H9 (cell line): ENCODE measurements at regions not wholly inside any gene's neighbourhood (a gene's known extent, or its start where the extent isn't known, plus 50 kb on each side); places are given as distances from the start of the nearest gene placed in this dataset.

Source experiments
- DNase-seq: peaks from one replicate; pipeline ENCODE4 v3.0.0-alpha.2; 2017
- H2AFZ ChIP-seq: one replicate; pipeline ENCODE4 v1.6.1; 2013; ENCODE audit warnings: mild to moderate bottlenecking, low read length, control low read depth, moderate library complexity
- H2AK5ac ChIP-seq: 2 replicates; pipeline ENCODE4 v1.6.1; 2013; ENCODE audit warnings: low read length, control low read depth, mixed read lengths; ENCODE audit not compliant: insufficient read length
- H2BK120ac ChIP-seq: one replicate; pipeline ENCODE4 v1.6.1; 2013; ENCODE audit warnings: low read depth, mild to moderate bottlenecking, low read length, control low read depth, inconsistent platforms; ENCODE audit not compliant: poor library complexity, severe bottlenecking
- H2BK12ac ChIP-seq: 2 replicates; pipeline ENCODE4 v1.6.1; 2013; ENCODE audit warnings: low read length, control low read depth, mixed read lengths, low read depth; ENCODE audit not compliant: insufficient read length
- H2BK15ac ChIP-seq: 2 replicates; pipeline ENCODE4 v1.6.1; 2013; ENCODE audit warnings: low read depth, low read length, control low read depth
- H2BK20ac ChIP-seq: one replicate; pipeline ENCODE4 v1.6.1; 2013; ENCODE audit warnings: low read depth, mild to moderate bottlenecking, low read length, control low read depth, inconsistent platforms; ENCODE audit not compliant: poor library complexity, severe bottlenecking
- H2BK5ac ChIP-seq: 2 replicates; pipeline ENCODE4 v1.6.1; 2013; ENCODE audit warnings: low read length, control low read depth, mixed read lengths; ENCODE audit not compliant: insufficient read length
- H3K14ac ChIP-seq: 2 replicates; pipeline ENCODE4 v1.6.1; 2013; ENCODE audit warnings: low read length, control low read depth; ENCODE audit not compliant: insufficient read depth
- H3K18ac ChIP-seq: 2 replicates; pipeline ENCODE4 v1.6.1; 2013; ENCODE audit warnings: low read depth, mild to moderate bottlenecking, mixed read lengths, low read length, control low read depth; ENCODE audit not compliant: insufficient read length
- H3K23ac ChIP-seq: 2 replicates; pipeline ENCODE4 v1.6.1; 2013; ENCODE audit warnings: low read length, control low read depth, mixed read lengths, low read depth; ENCODE audit not compliant: insufficient read length
- H3K23me2 ChIP-seq: 2 replicates; pipeline ENCODE4 v1.6.1; 2013; ENCODE audit warnings: low read depth, mild to moderate bottlenecking, mixed read lengths, low read length, control low read depth; ENCODE audit not compliant: insufficient read length, poor library complexity, severe bottlenecking
- H3K27ac ChIP-seq: 2 replicates; pipeline ENCODE4 v1.5.1; 2013; ENCODE audit warnings: low read length, control low read depth, mixed read lengths, low read depth; ENCODE audit not compliant: insufficient read length
- H3K27me3 ChIP-seq: 2 replicates; pipeline ENCODE4 v1.6.1; 2013; ENCODE audit warnings: low read length, control low read depth, inconsistent platforms; ENCODE audit not compliant: insufficient read depth
- H3K4ac ChIP-seq: 2 replicates; pipeline ENCODE4 v1.6.1; 2013; ENCODE audit warnings: low read depth, mild to moderate bottlenecking, control low read depth, inconsistent platforms, low read length, moderate library complexity
- H3K4me1 ChIP-seq: 2 replicates; pipeline ENCODE4 v1.6.1; 2013; ENCODE audit warnings: low read length, control low read depth, inconsistent platforms; ENCODE audit not compliant: insufficient read depth
- H3K4me2 ChIP-seq: 2 replicates; pipeline ENCODE4 v1.6.1; 2013; ENCODE audit warnings: low read length, control low read depth, mixed read lengths; ENCODE audit not compliant: insufficient read length, insufficient read depth
- H3K56ac ChIP-seq: 2 replicates; pipeline ENCODE4 v1.6.1; 2013; ENCODE audit warnings: low read depth, mild to moderate bottlenecking, mixed read lengths, low read length, control low read depth; ENCODE audit not compliant: insufficient read length
- H3K79me1 ChIP-seq: 2 replicates; pipeline ENCODE4 v1.6.1; 2013; ENCODE audit warnings: low read depth, mild to moderate bottlenecking, moderate library complexity, low read length, control low read depth, inconsistent platforms; ENCODE audit not compliant: insufficient read depth, poor library complexity, severe bottlenecking
- H3K79me2 ChIP-seq: 2 replicates; pipeline ENCODE4 v1.6.1; 2013; ENCODE audit warnings: low read length, control low read depth, inconsistent platforms; ENCODE audit not compliant: insufficient read depth
- H3K9ac ChIP-seq: 2 replicates; pipeline ENCODE4 v1.6.1; 2013; ENCODE audit warnings: low read length, control low read depth, mixed read lengths; ENCODE audit not compliant: insufficient read length; ENCODE audit errors: extremely low read depth
- H3K9me3 ChIP-seq: one replicate; pipeline ENCODE4 v1.6.1; 2013; ENCODE audit warnings: low read depth, low read length, inconsistent platforms; ENCODE audit not compliant: control insufficient read depth
- H3T11ph ChIP-seq: one replicate; pipeline ENCODE4 v1.6.1; 2013; ENCODE audit warnings: mild to moderate bottlenecking, low read length, control low read depth, inconsistent platforms
- H4K20me1 ChIP-seq: one replicate; pipeline ENCODE4 v1.6.1; 2013; ENCODE audit not compliant: control insufficient read depth, insufficient read length, insufficient read depth
- H4K5ac ChIP-seq: 2 replicates; pipeline ENCODE4 v1.6.1; 2013; ENCODE audit warnings: low read depth, mild to moderate bottlenecking, mixed read lengths, low read length, control low read depth; ENCODE audit not compliant: insufficient read length
- H4K8ac ChIP-seq: replicated peaks from 2 replicates; pipeline ENCODE4 v1.6.1; 2013; ENCODE audit warnings: low read length, control low read depth, mixed read lengths, low read depth; ENCODE audit not compliant: insufficient read length
- H4K91ac ChIP-seq: 2 replicates; pipeline ENCODE4 v1.6.1; 2013; ENCODE audit warnings: low read depth, mild to moderate bottlenecking, moderate library complexity, mixed read lengths, low read length, control low read depth; ENCODE audit not compliant: insufficient read length
- H3K27ac Mint-ChIP-seq, 3 experiments: 2 replicates in 2 of 3; 3 replicates in 1 of 3; pipeline ENCODE4 v1.8.0; 2020 to 2021; ENCODE audit warnings: mixed read lengths in 3 of 3, mild to moderate bottlenecking in 1 of 3, moderate library complexity in 1 of 3
- H3K27me3 Mint-ChIP-seq: 2 replicates; pipeline ENCODE4 v1.8.0; 2021; ENCODE audit warnings: low read depth, mild to moderate bottlenecking, moderate library complexity, mixed read lengths
- H3K36me3 Mint-ChIP-seq, 3 experiments: 2 replicates in 2 of 3; 3 replicates in 1 of 3; pipeline ENCODE4 v1.8.0; 2020 to 2021; ENCODE audit warnings: low read depth in 3 of 3, mixed read lengths in 3 of 3; ENCODE audit not compliant: insufficient read depth in 1 of 3
- H3K4me1 Mint-ChIP-seq, 2 experiments: 2 replicates each; pipeline ENCODE4 v1.8.0; 2020; ENCODE audit warnings: mixed read lengths in 2 of 2
- H3K4me3 Mint-ChIP-seq, 2 experiments: 2 replicates in 1 of 2; 3 replicates in 1 of 2; pipeline ENCODE4 v1.8.0; 2020 to 2021; ENCODE audit warnings: mild to moderate bottlenecking in 2 of 2, mixed read lengths in 2 of 2, moderate library complexity in 1 of 2
- H3K9me3 Mint-ChIP-seq, 2 experiments: 2 replicates in 1 of 2; 3 replicates in 1 of 2; pipeline ENCODE4 v1.8.0; 2020; ENCODE audit warnings: mild to moderate bottlenecking in 2 of 2, mixed read lengths in 2 of 2, moderate library complexity in 1 of 2
- CTCF ChIP-seq: fragments of 200-600 bp; sonication (generic); conservative IDR thresholded peaks from 3 replicates; pipeline ENCODE4 v1.8.0; 2021; ENCODE audit warnings: antibody characterized with exemption, mild to moderate bottlenecking

- Histone ChIP-seq H4K20me1 (no peaks in the 10 kb centered on the region), H2BK20ac (no peak overlapping the region), H3K4ac (no peak overlapping the region), H3K79me1 (no peaks in the 10 kb centered on the region), H2BK12ac (no peak overlapping the region), H3K27ac (no peak overlapping the region), H4K91ac (no peak overlapping the region), H4K8ac (no peak overlapping the region), H3K9me3 (no peaks in the 10 kb centered on the region), H2BK120ac (no peak overlapping the region), H3K23ac (no peak overlapping the region), H3K14ac (no peak overlapping the region), H3K18ac (no peak overlapping the region), H3T11ph (no peak overlapping the region), H3K56ac (no peak overlapping the region), H3K23me2 (no peaks in the 10 kb centered on the region), H4K5ac (no peak overlapping the region), H2AK5ac (no peak overlapping the region), H3K27me3 (no peaks in the 10 kb centered on the region), H3K4me1 (no peaks in the 10 kb centered on the region), H3K4me2 (no peak overlapping the region), H3K79me2 (no peaks in the 10 kb centered on the region), H3K9ac (no peak overlapping the region), H2BK15ac (no peak overlapping the region), H2BK5ac (no peak overlapping the region), H2AFZ (no peak overlapping the region)
- TF ChIP-seq CTCF: no peak
- Mint-ChIP-seq H3K36me3 (peaks cover 8 to 22% (median 9%) of the 10 kb centered on the region in 3 experiments), H3K9me3 (peaks cover 15 to 23% of the 10 kb centered on the region in 2 experiments), H3K4me3 (no peak overlapping the region), H3K27ac (no peak overlapping the region), H3K4me1 (peaks cover 14 to 23% of the 10 kb centered on the region in 2 experiments), H3K27me3 (peaks cover 23% of the 10 kb centered on the region)
- no peak for DNase-seq
Observed at GRCh38 chr7:131882321-131882720, 325.9 kb upstream of the PODXL start.
